DOHH2 (cell line): ENCODE measurements at regions not wholly inside any gene's neighbourhood (a gene's known extent, or its start where the extent isn't known, plus 50 kb on each side); places are given as distances from the start of the nearest gene placed in this dataset.

Experiments
- H3F3A ChIP-seq: fragments of 200-600 bp; sonication (generic), shearing (Covaris generic); 2 replicates; pipeline ENCODE4 v1.6.0; 2016; ENCODE audit warnings: antibody characterized with exemption, mild to moderate bottlenecking; ENCODE audit not compliant: control insufficient read depth, insufficient read depth
- H3K27ac ChIP-seq: fragments of 200-600 bp; sonication (generic); 2 replicates; pipeline ENCODE4 v1.5.1; 2014; ENCODE audit warnings: low read depth, mild to moderate bottlenecking, low read length, moderate library complexity
- H3K27me3 ChIP-seq: fragments of 200-600 bp; sonication (generic); 2 replicates; pipeline ENCODE4 v1.6.1; 2014; ENCODE audit warnings: mild to moderate bottlenecking, low read length, mixed read lengths; ENCODE audit not compliant: control insufficient read depth
- H3K36me3 ChIP-seq: fragments of 200-600 bp; sonication (generic); 2 replicates; pipeline ENCODE4 v1.6.1; 2014; ENCODE audit warnings: mild to moderate bottlenecking, low read length, moderate library complexity, mixed read lengths; ENCODE audit not compliant: control insufficient read depth
- H3K4me1 ChIP-seq: fragments of 200-600 bp; sonication (generic); 2 replicates; pipeline ENCODE4 v1.6.1; 2014; ENCODE audit warnings: mild to moderate bottlenecking, low read length, mixed read lengths; ENCODE audit not compliant: control insufficient read depth
- H3K4me2 ChIP-seq: fragments of 200-600 bp; sonication (generic); 2 replicates; pipeline ENCODE4 v1.6.0; 2014; ENCODE audit warnings: mild to moderate bottlenecking, low read length, moderate library complexity
- H3K4me3 ChIP-seq: fragments of 200-600 bp; sonication (generic); 2 replicates; pipeline ENCODE4 v1.5.1; 2014; ENCODE audit warnings: mild to moderate bottlenecking, low read length, mixed read lengths
- H3K79me2 ChIP-seq: fragments of 200-600 bp; sonication (generic); 2 replicates; pipeline ENCODE4 v1.6.1; 2014; ENCODE audit warnings: mild to moderate bottlenecking, low read length, mixed read lengths; ENCODE audit not compliant: control insufficient read depth
- H3K9me2 ChIP-seq: fragments of 200-600 bp; sonication (generic); replicated peaks from 2 replicates; pipeline ENCODE4 v1.6.1; 2014; ENCODE audit warnings: mild to moderate bottlenecking, low read length, mixed read lengths; ENCODE audit not compliant: control insufficient read depth
- H3K9me3 ChIP-seq: fragments of 200-600 bp; sonication (generic); 2 replicates; pipeline ENCODE4 v1.6.1; 2014; ENCODE audit warnings: antibody characterized with exemption, low read length, mixed read lengths; ENCODE audit not compliant: control insufficient read depth, insufficient read depth
- H4K20me1 ChIP-seq: fragments of 200-600 bp; sonication (generic); 2 replicates; pipeline ENCODE4 v1.6.0; 2014; ENCODE audit warnings: low read depth, mild to moderate bottlenecking, antibody characterized with exemption, low read length, moderate library complexity; ENCODE audit not compliant: control insufficient read depth, insufficient read depth
- CTCF ChIP-seq: fragments of 200-600 bp; sonication (generic); IDR thresholded peaks from one replicate; pipeline ENCODE4 v1.5.1; 2014; ENCODE audit warnings: antibody characterized with exemption, mild to moderate bottlenecking, low read depth, low read length; ENCODE audit not compliant: poor library complexity, severe bottlenecking
- EZH2phosphoT487 ChIP-seq: fragments of 200-600 bp; sonication (generic); IDR thresholded peaks from 2 replicates; pipeline ENCODE4 v1.6.1; 2017; ENCODE audit warnings: borderline replicate concordance, mild to moderate bottlenecking, antibody characterized with exemption, low read length, moderate library complexity, mixed read lengths

- Histone ChIP-seq H3F3A (no peaks in the 10 kb centered on the region), H3K9me2 (no peaks in the 10 kb centered on the region), H3K4me2 (no peak overlapping the region), H3K27me3 (no peaks in the 10 kb centered on the region; the same call in 1 of the 2 replicates), H4K20me1 (no peaks in the 10 kb centered on the region), H3K4me1 (no peaks in the 10 kb centered on the region), H3K27ac (no peak overlapping the region), H3K79me2 (no peaks in the 10 kb centered on the region), H3K36me3 (no peaks in the 10 kb centered on the region), H3K4me3 (no peak overlapping the region), H3K9me3 (no peaks in the 10 kb centered on the region)
- TF ChIP-seq CTCF (no peak), EZH2phosphoT487 (no peak)
Measured at GRCh38 chr12:43132291-43132690, 419.7 kb downstream of the ADAMTS20 start.

GRCh38 chr12:43131301-43131700 is 420.7 kb downstream of the ADAMTS20 start:
- Histone ChIP-seq H3K9me3 (no peaks in the 10 kb centered on the region), H3K36me3 (no peaks in the 10 kb centered on the region), H3K9me2 (no peaks in the 10 kb centered on the region), H3K4me3 (no peak overlapping the region), H3F3A (no peaks in the 10 kb centered on the region), H4K20me1 (no peaks in the 10 kb centered on the region), H3K27ac (no peak overlapping the region), H3K79me2 (no peaks in the 10 kb centered on the region), H3K27me3 (no peaks in the 10 kb centered on the region; the same call in 1 of the 2 replicates), H3K4me1 (no peaks in the 10 kb centered on the region), H3K4me2 (no peak overlapping the region)
- TF ChIP-seq EZH2phosphoT487 (no peak), CTCF (no peak)

- Histone ChIP-seq H3K36me3 (no peaks in the 10 kb centered on the region), H3K4me3 (no peak overlapping the region), H3K79me2 (no peaks in the 10 kb centered on the region), H3K4me2 (no peak overlapping the region), H3K9me3 (no peaks in the 10 kb centered on the region), H3K4me1 (no peaks in the 10 kb centered on the region), H3F3A (no peaks in the 10 kb centered on the region), H3K27ac (no peak overlapping the region), H3K9me2 (no peaks in the 10 kb centered on the region), H4K20me1 (no peaks in the 10 kb centered on the region), H3K27me3 (no peaks in the 10 kb centered on the region)
- TF ChIP-seq EZH2phosphoT487: no peak
- TF ChIP-seq CTCF: no peak
Measured at GRCh38 chr12:43127886-43128549, 424.0 kb downstream of the ADAMTS20 start.
